ENCODE measurements at regions not wholly inside any gene's neighbourhood (a gene's known extent, or its start where the extent isn't known, plus 50 kb on each side); places are given as distances from the start of the nearest gene placed in this dataset.

DNA sequence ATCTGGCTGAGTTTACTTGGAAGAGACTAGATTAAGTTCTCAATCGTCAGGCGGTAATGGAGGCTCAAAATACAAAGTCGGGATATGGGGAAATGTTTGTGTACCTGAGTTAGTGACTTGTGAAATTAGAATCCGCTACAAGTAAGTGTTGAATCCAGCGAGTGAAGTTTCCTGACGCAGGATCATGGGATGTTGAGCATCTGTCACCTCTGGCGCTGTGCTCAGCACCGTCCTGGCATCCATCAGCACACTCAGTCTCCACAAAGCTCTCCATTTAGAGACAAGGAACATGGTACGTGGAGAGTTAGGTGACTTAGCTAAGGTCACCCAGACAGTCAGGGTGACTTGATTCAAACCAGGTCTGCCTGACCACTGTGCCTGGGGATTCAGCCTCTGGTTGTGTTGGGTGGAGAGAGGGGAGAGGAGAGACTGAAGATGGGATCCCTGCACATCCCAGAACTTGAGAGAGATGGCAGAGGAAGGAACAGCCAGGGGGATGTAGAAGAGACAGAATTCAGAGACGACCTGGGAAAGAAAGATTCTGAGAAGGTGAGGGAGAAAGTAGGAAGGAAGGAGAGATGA is 251.2 kb downstream of the ACKR3 start:
- Histone ChIP-seq H3K4me3 (ENCODE audit: low read depth in 2 of 2, low read length in 1 of 2) (no peak overlapping the region), H2AFZ (ENCODE audit: low read depth) (no peak overlapping the region), H3K9me3 (no peaks in the 10 kb centered on the region), H3K4me1 (ENCODE audit: control insufficient read depth in 1 of 2, insufficient read depth in 2 of 2, low read depth in 1 of 2, low read length in 1 of 2) (no peaks in the 10 kb centered on the region), H3K4me2 (no peak overlapping the region), H3K27ac (ENCODE audit: low read depth in 2 of 2, low read length in 1 of 2) (no peak overlapping the region), H3K9me2 (no peaks in the 10 kb centered on the region), H3K36me3 (replicated peaks in 1 of 2; ENCODE audit: control insufficient read depth in 1 of 2, insufficient read depth in 2 of 2, low read length in 1 of 2) (no peaks in the 10 kb centered on the region), H3K27me3 (ENCODE audit: insufficient read depth) (no peaks in the 10 kb centered on the region), H4K20me1 (ENCODE audit: insufficient read depth) (no peaks in the 10 kb centered on the region), H3K9ac (no peak overlapping the region), H3F3A (replicated peaks; ENCODE audit: insufficient read depth) (no peaks in the 10 kb centered on the region), H3K79me2 (ENCODE audit: insufficient read depth) (no peaks in the 10 kb centered on the region)
- no peak for TF ChIP-seq IRF3 (IDR thresholded peaks at IDR 0.05; ENCODE audit: low read depth, low read length)
- TF ChIP-seq, protein P1, sequence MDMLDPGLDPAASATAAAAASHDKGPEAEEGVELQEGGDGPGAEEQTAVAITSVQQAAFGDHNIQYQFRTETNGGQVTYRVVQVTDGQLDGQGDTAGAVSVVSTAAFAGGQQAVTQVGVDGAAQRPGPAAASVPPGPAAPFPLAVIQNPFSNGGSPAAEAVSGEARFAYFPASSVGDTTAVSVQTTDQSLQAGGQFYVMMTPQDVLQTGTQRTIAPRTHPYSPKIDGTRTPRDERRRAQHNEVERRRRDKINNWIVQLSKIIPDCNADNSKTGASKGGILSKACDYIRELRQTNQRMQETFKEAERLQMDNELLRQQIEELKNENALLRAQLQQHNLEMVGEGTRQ (IDR thresholded peaks at IDR 0.05; ENCODE audit: borderline replicate concordance, low read depth, low read length): no peak
- no peak for TF ChIP-seq REST (IDR thresholded peaks at IDR 0.05; ENCODE audit: low read depth, low read length)
- no peak for TF ChIP-seq FOXJ3 (CRISPR knock-in tag; IDR thresholded peaks at IDR 0.05)
- TF ChIP-seq MXI1 (IDR thresholded peaks at IDR 0.05; ENCODE audit: low read depth, low read length): no peak
- TF ChIP-seq, protein P2, sequence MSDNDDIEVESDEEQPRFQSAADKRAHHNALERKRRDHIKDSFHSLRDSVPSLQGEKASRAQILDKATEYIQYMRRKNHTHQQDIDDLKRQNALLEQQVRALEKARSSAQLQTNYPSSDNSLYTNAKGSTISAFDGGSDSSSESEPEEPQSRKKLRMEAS (IDR thresholded peaks at IDR 0.05; ENCODE audit: low read depth): no peak
- TF ChIP-seq ELF1 (IDR thresholded peaks at IDR 0.05): no peak
- no peak for TF ChIP-seq RXRA (IDR thresholded peaks at IDR 0.05; ENCODE audit: borderline replicate concordance, low read depth)
- TF ChIP-seq TCF12 (IDR thresholded peaks at IDR 0.05): no peak
- TF ChIP-seq TEAD4 (IDR thresholded peaks at IDR 0.05; ENCODE audit: borderline replicate concordance, insufficient read depth): no peak
- TF ChIP-seq, protein P3, sequence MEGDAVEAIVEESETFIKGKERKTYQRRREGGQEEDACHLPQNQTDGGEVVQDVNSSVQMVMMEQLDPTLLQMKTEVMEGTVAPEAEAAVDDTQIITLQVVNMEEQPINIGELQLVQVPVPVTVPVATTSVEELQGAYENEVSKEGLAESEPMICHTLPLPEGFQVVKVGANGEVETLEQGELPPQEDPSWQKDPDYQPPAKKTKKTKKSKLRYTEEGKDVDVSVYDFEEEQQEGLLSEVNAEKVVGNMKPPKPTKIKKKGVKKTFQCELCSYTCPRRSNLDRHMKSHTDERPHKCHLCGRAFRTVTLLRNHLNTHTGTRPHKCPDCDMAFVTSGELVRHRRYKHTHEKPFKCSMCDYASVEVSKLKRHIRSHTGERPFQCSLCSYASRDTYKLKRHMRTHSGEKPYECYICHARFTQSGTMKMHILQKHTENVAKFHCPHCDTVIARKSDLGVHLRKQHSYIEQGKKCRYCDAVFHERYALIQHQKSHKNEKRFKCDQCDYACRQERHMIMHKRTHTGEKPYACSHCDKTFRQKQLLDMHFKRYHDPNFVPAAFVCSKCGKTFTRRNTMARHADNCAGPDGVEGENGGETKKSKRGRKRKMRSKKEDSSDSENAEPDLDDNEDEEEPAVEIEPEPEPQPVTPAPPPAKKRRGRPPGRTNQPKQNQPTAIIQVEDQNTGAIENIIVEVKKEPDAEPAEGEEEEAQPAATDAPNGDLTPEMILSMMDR (IDR thresholded peaks at IDR 0.05): no peak
- no peak for TF ChIP-seq MEF2A (IDR thresholded peaks at IDR 0.05; ENCODE audit: borderline replicate concordance, low read depth)
- no peak for TF ChIP-seq EZH2phosphoT487 (IDR thresholded peaks at IDR 0.05; ENCODE audit: borderline replicate concordance, low read depth)
- no peak for TF ChIP-seq POLR2AphosphoS5 (IDR thresholded peaks at IDR 0.05; ENCODE audit: low read depth, low read length)
- TF ChIP-seq GATA2 (CRISPR knock-in tag; IDR thresholded peaks at IDR 0.05): no peak
- WGBS (ENCODE audit: low lambda C conversion rate): 35% methylated on average over 10 of the region's 10 CpGs
- no peak for DNase-seq
- ChIA-PET POLR2A (no interaction called here), CTCF (no interaction called here)
